RWPE1 (cell line): ENCODE measurements at regions not wholly inside any gene's neighbourhood (a gene's known extent, or its start where the extent isn't known, plus 50 kb on each side); places are given as distances from the start of the nearest gene placed in this dataset.

ENCODE experiments used
- CTCF ChIA-PET: fragments of 350-600 bp; sonication (Branson Sonifier 250); formaldehyde crosslinking; extraction: SDS; loops from one replicate; lab custom pipeline; 2021; lab: Yijun Ruan, JAX
- POLR2A ChIA-PET: fragments of 400-600 bp; formaldehyde crosslinking; extraction: SDS; loops from one replicate; lab custom pipeline; 2020; ENCODE audit warnings: antibody characterized with exemption; ENCODE audit not compliant: low non-redundant PET; lab: Yijun Ruan, JAX
- DNase-seq: peaks from one replicate; pipeline ENCODE4 v3.0.0; 2012; ENCODE audit warnings: low spot score
- H3K27ac ChIP-seq: fragments of 450-650 bp; 2 replicates; pipeline ENCODE4 v1.5.1; 2017
- TF ChIP-seq, protein P1 (sequence below): fragments of 450-650 bp; conservative IDR thresholded peaks from 2 replicates; pipeline ENCODE4 v1.5.1; 2017; ENCODE audit warnings: low read depth, mild to moderate bottlenecking

DNA sequence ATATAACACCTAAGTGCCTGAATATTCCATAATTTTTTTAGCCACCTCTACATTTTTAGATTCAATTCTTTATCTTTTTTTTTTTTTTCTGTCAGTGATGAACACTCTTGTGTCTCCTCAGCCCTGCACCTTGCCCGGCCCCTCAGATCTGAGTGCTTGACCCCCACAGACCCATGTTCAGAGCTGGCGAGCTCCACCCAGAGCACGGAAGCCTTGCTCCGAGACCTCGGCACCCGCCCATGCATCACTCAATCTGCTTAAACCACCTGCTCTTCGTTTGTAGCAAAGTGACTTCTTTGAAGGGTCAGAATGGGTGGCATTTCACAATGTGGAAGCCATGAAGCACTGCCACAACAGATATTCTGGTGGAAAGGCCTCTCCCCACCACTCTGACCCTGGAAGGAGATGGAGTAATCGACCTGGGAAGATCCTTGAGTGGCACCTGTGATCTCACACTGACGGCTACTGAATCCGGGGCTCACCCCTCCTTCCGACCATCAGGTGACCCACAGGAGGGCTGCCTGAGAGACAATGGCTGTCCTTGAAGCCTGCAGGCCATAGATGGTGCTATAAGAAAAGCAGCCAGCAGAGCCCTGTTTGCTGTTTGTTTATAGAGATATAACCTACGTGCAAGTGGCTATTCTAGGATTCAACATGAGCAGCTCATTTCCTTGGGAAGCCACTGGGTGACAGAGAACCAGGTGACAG, 261.1 kb upstream of the IRX4 start:
- ChIA-PET POLR2A (no interaction called here), CTCF (interaction anchor here (0.6 kb wide), 1 partner anchor 1203 kb away, joined by 3 read pairs; no protein-coding TSS in a partner anchor)
- DNase-seq, result no peak
- TF ChIP-seq, protein P1, sequence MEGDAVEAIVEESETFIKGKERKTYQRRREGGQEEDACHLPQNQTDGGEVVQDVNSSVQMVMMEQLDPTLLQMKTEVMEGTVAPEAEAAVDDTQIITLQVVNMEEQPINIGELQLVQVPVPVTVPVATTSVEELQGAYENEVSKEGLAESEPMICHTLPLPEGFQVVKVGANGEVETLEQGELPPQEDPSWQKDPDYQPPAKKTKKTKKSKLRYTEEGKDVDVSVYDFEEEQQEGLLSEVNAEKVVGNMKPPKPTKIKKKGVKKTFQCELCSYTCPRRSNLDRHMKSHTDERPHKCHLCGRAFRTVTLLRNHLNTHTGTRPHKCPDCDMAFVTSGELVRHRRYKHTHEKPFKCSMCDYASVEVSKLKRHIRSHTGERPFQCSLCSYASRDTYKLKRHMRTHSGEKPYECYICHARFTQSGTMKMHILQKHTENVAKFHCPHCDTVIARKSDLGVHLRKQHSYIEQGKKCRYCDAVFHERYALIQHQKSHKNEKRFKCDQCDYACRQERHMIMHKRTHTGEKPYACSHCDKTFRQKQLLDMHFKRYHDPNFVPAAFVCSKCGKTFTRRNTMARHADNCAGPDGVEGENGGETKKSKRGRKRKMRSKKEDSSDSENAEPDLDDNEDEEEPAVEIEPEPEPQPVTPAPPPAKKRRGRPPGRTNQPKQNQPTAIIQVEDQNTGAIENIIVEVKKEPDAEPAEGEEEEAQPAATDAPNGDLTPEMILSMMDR, result no peak
- no peak overlapping the region for H3K27ac ChIP-seq

DNA sequence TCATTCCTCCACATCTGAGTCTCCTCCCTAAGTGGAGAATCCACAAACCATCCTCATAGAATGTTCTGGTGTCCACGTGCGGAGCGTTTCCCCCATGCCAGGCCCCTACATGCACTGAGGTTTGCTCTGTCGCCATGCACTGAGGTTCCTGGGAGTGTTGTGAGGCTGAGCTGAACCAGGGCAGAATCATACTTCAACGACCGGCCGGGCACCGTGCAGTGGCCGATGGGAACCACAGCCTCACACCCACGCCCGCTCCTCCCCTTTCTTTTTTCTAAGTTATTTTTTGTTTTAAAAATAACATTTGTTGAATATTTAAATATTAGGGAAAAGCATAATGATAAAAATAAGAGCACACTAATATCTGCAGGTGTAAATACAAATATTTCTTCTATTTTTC, 260.4 kb upstream of the IRX4 start:
- POLR2A ChIA-PET, result no interaction called here
- CTCF ChIA-PET, result interaction anchor here (0.6 kb wide), 1 partner anchor 1202 kb away, joined by 3 read pairs; no protein-coding TSS in a partner anchor
- DNase-seq, result no peak
- TF ChIP-seq, protein P1, result no peak
- H3K27ac ChIP-seq, result no peak overlapping the region

DNA sequence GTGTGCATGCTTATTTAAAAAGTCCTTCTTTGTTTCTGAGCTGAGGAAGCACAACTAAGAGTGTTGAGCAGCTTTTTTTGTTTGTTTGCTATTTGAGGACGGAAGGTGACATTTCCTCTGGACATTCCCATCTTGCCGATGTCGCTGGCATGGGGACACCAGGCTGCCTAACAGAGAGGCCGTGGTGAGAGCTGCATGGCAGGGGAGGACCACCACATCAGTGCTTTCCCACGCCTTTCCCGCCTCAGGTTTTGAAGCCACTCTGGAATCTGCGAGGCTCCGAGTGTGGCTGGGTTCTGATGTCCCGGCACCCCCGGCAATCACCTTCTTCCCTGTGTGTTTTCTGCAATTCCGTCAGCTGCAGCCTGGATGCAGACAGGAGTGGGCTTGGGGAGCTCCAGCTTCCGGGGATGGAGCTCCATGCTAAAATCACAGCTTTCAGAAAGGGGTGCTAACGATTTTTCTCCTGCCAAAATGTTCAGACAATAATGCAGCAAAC, 259.8 kb upstream of the IRX4 start:
- POLR2A ChIA-PET, result no interaction called here

DNA sequence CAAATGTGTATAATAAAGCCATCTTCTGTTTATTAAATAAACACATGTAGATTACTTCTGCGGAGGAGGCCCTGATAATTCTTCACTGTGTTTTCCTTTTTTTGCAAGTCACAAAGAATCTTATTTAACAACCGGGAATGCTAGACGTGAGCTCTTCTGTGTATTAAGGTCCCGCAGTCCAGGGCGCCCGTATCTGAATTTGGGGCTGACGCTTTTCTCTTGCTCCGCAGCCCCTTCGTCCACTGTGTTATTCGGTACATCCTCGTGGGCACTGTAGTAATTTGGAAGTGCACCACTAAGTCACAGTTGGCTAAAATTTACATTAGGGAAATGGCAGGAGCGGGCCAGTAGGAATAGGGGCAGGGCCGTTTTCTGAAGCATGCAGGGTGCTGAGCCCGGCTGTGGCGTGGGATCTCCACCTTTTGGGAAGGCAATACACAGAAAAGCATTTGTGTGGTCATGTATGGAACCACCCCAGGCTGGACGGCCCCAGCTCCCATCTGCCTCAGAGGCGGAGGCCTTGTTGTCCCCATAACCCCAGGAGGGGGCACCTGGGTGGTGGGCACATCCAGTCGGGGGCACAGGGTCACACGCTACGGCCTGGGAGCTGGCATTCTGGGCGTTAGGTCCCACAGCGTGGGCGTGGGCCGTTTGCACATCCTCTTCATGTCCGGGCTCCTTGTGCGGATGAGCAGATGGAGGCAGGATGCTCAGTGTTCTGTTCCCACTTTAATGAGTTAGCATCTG, 258.7 kb upstream of the IRX4 start:
- CTCF ChIA-PET, result no interaction called here

More for the DNA sequence above, 259.8 kb upstream of the IRX4 start:
- DNase-seq, result no peak
- TF ChIP-seq, protein P1, result no peak
- CTCF ChIA-PET, result interaction anchor here (0.6 kb wide), 1 partner anchor 62 kb away, joined by 3 read pairs; no protein-coding TSS in a partner anchor
- H3K27ac ChIP-seq, result no peak overlapping the region

DNA sequence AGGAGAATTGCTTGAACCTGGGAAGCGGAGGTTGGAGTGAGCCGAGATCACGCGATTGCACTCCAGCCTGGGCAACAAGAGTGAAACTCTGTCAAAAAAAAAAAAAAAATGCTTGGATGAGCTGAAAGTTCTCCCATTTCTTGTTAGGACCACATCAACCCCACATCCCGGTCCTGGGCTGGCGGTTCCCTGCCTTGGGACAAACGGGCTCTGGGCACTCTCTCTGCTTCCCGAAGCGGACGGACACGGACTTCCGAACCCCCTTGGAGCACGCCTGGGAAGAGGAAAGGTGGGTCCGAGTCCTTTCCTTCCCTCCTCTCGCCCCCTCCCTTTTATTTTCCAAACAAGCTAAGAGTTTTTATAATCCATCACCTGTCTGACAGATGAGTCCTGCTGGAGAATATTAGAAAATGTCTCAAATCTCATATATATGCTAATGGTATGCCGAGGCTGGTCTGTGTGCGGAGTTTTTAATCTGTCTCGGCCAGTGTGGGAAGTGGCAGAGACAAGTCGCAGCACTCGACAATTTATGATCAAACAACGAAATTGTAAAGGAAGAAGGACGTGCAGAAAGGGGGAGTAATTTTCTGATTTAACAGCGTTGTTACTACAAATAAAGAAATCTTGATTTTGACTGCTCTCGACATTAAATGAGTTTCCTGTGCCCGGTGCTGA, 257.9 kb upstream of the IRX4 start:
- CTCF ChIA-PET, result no interaction called here

More for the DNA sequence above, 258.7 kb upstream of the IRX4 start:
- POLR2A ChIA-PET, result no interaction called here
- TF ChIP-seq, protein P1, result no peak
- no peak overlapping the region for H3K27ac ChIP-seq
- no peak for DNase-seq

More for the DNA sequence above, 257.9 kb upstream of the IRX4 start:
- DNase-seq, result no peak
- H3K27ac ChIP-seq, result no peak overlapping the region
- POLR2A ChIA-PET, result no interaction called here
- TF ChIP-seq, protein P1, result no peak
